GM23248 (cell line): ENCODE measurements at regions not wholly inside any gene's neighbourhood (a gene's known extent, or its start where the extent isn't known, plus 50 kb on each side); places are given as distances from the start of the nearest gene placed in this dataset.

ENCODE experiments used
- DNase-seq: peaks from one replicate; pipeline ENCODE4 v3.0.0-alpha.2; 2015
- H2AFZ ChIP-seq: fragments of 200-600 bp; sonication (generic); 2 replicates; pipeline ENCODE4 v1.6.1; 2016; ENCODE audit warnings: antibody characterized with exemption
- H3F3A ChIP-seq: fragments of 200-600 bp; sonication (generic); 2 replicates; pipeline ENCODE4 v1.6.1; 2016; ENCODE audit warnings: mild to moderate bottlenecking, antibody characterized with exemption, mixed run types; ENCODE audit not compliant: insufficient read depth
- H3K27ac ChIP-seq: fragments of 200-600 bp; sonication (generic); 2 replicates; pipeline ENCODE4 v1.5.1; 2016; ENCODE audit warnings: mild to moderate bottlenecking
- H3K27me3 ChIP-seq: fragments of 200-600 bp; sonication (generic); replicated peaks from 2 replicates; pipeline ENCODE4 v1.6.1; 2016; ENCODE audit warnings: mild to moderate bottlenecking; ENCODE audit not compliant: insufficient read depth
- H3K36me3 ChIP-seq: fragments of 200-600 bp; sonication (generic); 2 replicates; pipeline ENCODE4 v1.6.1; 2016; ENCODE audit warnings: low read depth, mild to moderate bottlenecking
- H3K4me1 ChIP-seq: fragments of 200-600 bp; sonication (generic); 2 replicates; pipeline ENCODE4 v1.6.1; 2016; ENCODE audit warnings: mild to moderate bottlenecking; ENCODE audit not compliant: insufficient read depth
- H3K4me2 ChIP-seq: fragments of 200-600 bp; sonication (generic); one replicate; pipeline ENCODE4 v1.6.1; 2016; ENCODE audit warnings: mild to moderate bottlenecking; ENCODE audit not compliant: unreplicated experiment
- H3K4me3 ChIP-seq: fragments of 200-600 bp; sonication (generic); 2 replicates; pipeline ENCODE4 v1.5.1; 2016; ENCODE audit warnings: mild to moderate bottlenecking
- H3K79me2 ChIP-seq: fragments of 200-600 bp; sonication (generic); 2 replicates; pipeline ENCODE4 v1.6.1; 2016; ENCODE audit warnings: mild to moderate bottlenecking; ENCODE audit not compliant: insufficient read depth
- H3K9ac ChIP-seq: fragments of 200-600 bp; sonication (generic); 2 replicates; pipeline ENCODE4 v1.6.1; 2016; ENCODE audit warnings: mild to moderate bottlenecking
- H3K9me2 ChIP-seq: fragments of 200-600 bp; sonication (generic); 2 replicates; pipeline ENCODE4 v1.6.1; 2016; ENCODE audit warnings: mixed run types, mild to moderate bottlenecking, moderate library complexity; ENCODE audit not compliant: insufficient read depth
- H3K9me3 ChIP-seq: fragments of 200-600 bp; sonication (generic); one replicate; pipeline ENCODE4 v1.6.1; 2017; ENCODE audit warnings: low read depth
- H4K20me1 ChIP-seq: fragments of 200-600 bp; sonication (generic); 2 replicates; pipeline ENCODE4 v1.6.0; 2016; ENCODE audit not compliant: insufficient read depth
- EZH2 ChIP-seq: fragments of 200-600 bp; sonication (generic); IDR thresholded peaks from 2 replicates; pipeline ENCODE4 v1.6.1; 2018; ENCODE audit warnings: antibody characterized with exemption, mild to moderate bottlenecking; ENCODE audit not compliant: insufficient read depth, poor library complexity, severe bottlenecking
- EZH2phosphoT487 ChIP-seq: fragments of 200-600 bp; sonication (generic); IDR thresholded peaks from 2 replicates; pipeline ENCODE4 v1.6.1; 2018; ENCODE audit warnings: antibody characterized with exemption, moderate library complexity, mild to moderate bottlenecking, low read depth; ENCODE audit not compliant: insufficient read depth
- WGBS, 2 experiments: methylation state at CpG; one replicate each; pipeline ENCODE4 v1.1.6; 2015 to 2017; ENCODE audit warnings: low lambda C conversion rate in 2 of 2, low coverage in 1 of 2; ENCODE audit errors: missing lambda C conversion rate in 2 of 2; 5-methylcytosine and 5-hydroxymethylcytosine counted together
- in situ Hi-C: fragments of 300-500 bp; cut with MboI; formaldehyde crosslinking; loops from 2 replicates; pipeline ENCODE4 v1.15.0; 2020

DNA sequence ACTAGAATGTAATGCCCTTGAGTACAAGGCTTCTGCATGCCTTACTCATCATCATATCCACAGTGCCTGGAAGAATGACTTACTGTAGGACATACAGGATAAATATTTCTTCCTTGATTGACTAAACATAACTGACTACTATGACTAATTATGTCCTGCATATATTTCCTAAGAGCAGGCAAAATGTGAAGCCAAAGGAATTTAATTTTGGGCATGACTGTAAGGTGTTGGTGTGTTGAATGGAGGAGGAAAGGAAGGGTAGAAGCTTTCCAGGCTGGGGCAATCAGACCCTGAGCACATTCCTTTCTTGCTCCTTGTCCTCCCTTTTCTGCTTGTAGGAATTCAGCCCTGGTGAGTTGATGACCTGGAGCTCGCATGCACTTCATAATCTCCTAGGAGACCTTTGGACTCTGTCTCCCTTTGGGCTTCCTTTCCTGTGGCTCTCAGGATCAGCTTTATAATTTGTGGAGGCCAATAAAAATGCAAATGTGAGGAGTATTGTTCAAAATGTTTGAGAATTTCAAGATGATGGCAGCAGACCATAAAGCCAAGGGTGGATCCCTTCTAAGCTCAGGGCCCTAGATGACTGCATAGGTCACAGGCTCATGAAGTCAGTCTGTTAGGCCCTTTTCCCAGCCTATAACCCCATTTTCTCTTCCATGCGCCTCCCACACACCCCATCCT, 174.0 kb downstream of the HMHB1 start:
- Histone ChIP-seq H3K79me2 (no peaks in the 10 kb centered on the region), H2AFZ (peak overlapping the region; percentile 57; the same call in 1 of the 2 replicates), H3K9ac (peak overlapping the region; percentile 56), H3K27me3 (no peaks in the 10 kb centered on the region), H3K27ac (peak overlapping the region; percentile 92), H3K9me3 (no peaks in the 10 kb centered on the region), H3K4me1 (peaks cover 54% of the 10 kb centered on the region), H3K9me2 (no peaks in the 10 kb centered on the region), H3K4me3 (peak overlapping the region; percentile 36), H4K20me1 (no peaks in the 10 kb centered on the region), H3K36me3 (no peaks in the 10 kb centered on the region), H3K4me2 (peak overlapping the region; percentile 79), H3F3A (peaks cover 43% of the 10 kb centered on the region)
- in situ Hi-C loops, result no loop called here
- 0 to 3% methylated on average over 2 of the region's 2 CpGs for WGBS, 2 experiments
- TF ChIP-seq EZH2 (no peak), EZH2phosphoT487 (no peak)
- DNase-seq, result peak; percentile 87

DNA sequence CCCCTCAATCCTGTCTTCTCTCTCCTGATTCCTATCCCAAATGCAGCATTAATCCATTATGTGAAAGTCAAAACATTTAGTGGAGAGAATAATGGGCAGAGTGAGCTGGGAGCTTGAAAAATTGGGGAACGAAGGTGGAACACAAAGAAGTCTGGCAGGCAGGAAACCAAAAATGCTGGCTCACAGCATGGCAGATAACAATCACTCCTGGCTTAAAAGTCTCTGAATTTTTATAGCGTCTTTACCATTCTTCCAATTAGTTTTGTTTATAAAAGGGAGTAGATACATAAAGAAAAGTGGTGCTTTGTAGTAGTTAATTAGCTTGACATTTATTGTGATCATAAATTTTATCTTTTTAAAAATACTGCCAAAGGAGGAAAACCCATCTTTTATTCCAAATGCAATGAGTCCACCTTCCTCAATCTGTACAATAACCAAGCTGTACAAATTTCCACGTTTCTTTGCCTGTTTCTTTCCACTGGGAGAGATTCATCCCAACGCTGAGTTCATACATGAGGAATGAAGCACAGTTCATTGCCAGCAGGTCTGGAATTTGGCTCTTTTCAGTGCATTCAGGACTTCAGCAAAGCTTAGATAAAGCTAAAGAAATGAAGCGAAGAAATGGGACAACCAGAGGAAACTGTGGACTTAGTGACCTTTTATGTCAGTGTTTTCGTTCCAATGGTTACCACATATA, 174.7 kb downstream of the HMHB1 start:
- in situ Hi-C loops, result no loop called here
- H3K9me2 ChIP-seq, result no peaks in the 10 kb centered on the region
- H3K4me1 ChIP-seq, result peaks cover 54% of the 10 kb centered on the region
- H3K36me3 ChIP-seq, result no peaks in the 10 kb centered on the region
- H3K9ac ChIP-seq, result peak overlapping the region; percentile 56
- no peaks in the 10 kb centered on the region for H3K9me3 ChIP-seq
- peaks cover 43% of the 10 kb centered on the region for H3F3A ChIP-seq
- 4 to 6% methylated on average over 6 of the region's 6 CpGs for WGBS, 2 experiments
- H3K79me2 ChIP-seq, result no peaks in the 10 kb centered on the region
- no peak for TF ChIP-seq EZH2phosphoT487
- peak overlapping the region; percentile 79 for H3K4me2 ChIP-seq
- no peaks in the 10 kb centered on the region for H4K20me1 ChIP-seq
- no peaks in the 10 kb centered on the region for H3K27me3 ChIP-seq
- peak overlapping the region; percentile 92 for H3K27ac ChIP-seq
- DNase-seq, result peak; percentile 83
- peak overlapping the region; percentile 36 for H3K4me3 ChIP-seq
- H2AFZ ChIP-seq, result peak overlapping the region; percentile 57; the same call in 1 of the 2 replicates

GRCh38 chr5:143987264-143987663, 175.3 kb downstream of the HMHB1 start:
- 0 out of 2 replicates have a peak overlapping the region, but pooled peaks have one; percentile 17 for H2AFZ ChIP-seq
- peak overlapping the region; percentile 79 for H3K4me2 ChIP-seq
- H3K36me3 ChIP-seq, result no peaks in the 10 kb centered on the region
- no peak for DNase-seq
- no peaks in the 10 kb centered on the region for H3K9me2 ChIP-seq
- WGBS, 2 experiments, result 83 to 96% methylated on average over 1 to 2 of the region's 2 CpGs
- no peaks in the 10 kb centered on the region for H3K27me3 ChIP-seq
- peak overlapping the region; percentile 92 for H3K27ac ChIP-seq
- in situ Hi-C loops, result no loop called here
- 0 out of 2 replicates have a peak overlapping the region, but pooled peaks have one; percentile 36 for H3K4me3 ChIP-seq
- peaks cover 54% of the 10 kb centered on the region for H3K4me1 ChIP-seq
- no peak overlapping the region for H3K9ac ChIP-seq
- H4K20me1 ChIP-seq, result no peaks in the 10 kb centered on the region
- peaks cover 43% of the 10 kb centered on the region for H3F3A ChIP-seq
- no peaks in the 10 kb centered on the region for H3K79me2 ChIP-seq
- TF ChIP-seq EZH2phosphoT487, result no peak
- no peak for TF ChIP-seq EZH2
- H3K9me3 ChIP-seq, result no peaks in the 10 kb centered on the region

GRCh38 chr5:143987751-143988560, 176.0 kb downstream of the HMHB1 start:
- no peaks in the 10 kb centered on the region for H3K9me2 ChIP-seq
- H3K9ac ChIP-seq, result no peak overlapping the region
- DNase-seq, result no peak
- WGBS, 2 experiments, result 69 to 72% methylated on average over 3 of the region's 3 CpGs
- H2AFZ ChIP-seq, result 0 out of 2 replicates have a peak overlapping the region, but pooled peaks have one; percentile 1
- H3K36me3 ChIP-seq, result no peaks in the 10 kb centered on the region
- H3K4me1 ChIP-seq, result peaks cover 54% of the 10 kb centered on the region
- no peak overlapping the region for H3K4me3 ChIP-seq
- H3K27ac ChIP-seq, result peak overlapping the region; percentile 92
- H3K9me3 ChIP-seq, result no peaks in the 10 kb centered on the region
- no peaks in the 10 kb centered on the region for H3K79me2 ChIP-seq
- H3F3A ChIP-seq, result peaks cover 43% of the 10 kb centered on the region
- no peaks in the 10 kb centered on the region for H4K20me1 ChIP-seq
- no peaks in the 10 kb centered on the region for H3K27me3 ChIP-seq
- no peak overlapping the region for H3K4me2 ChIP-seq
- in situ Hi-C loops, result no loop called here
- TF ChIP-seq EZH2, result no peak
- TF ChIP-seq EZH2phosphoT487, result no peak
